CD4-positive, alpha-beta T cell (primary cell): ENCODE measurements at regions not wholly inside any gene's neighbourhood (a gene's known extent, or its start where the extent isn't known, plus 50 kb on each side); places are given as distances from the start of the nearest gene placed in this dataset.

ENCODE experiments used
- ATAC-seq: fragments of 200-7000 bp; cut with Tn5 transposase; one replicate; pipeline ENCODE4 v1.10.0; 2022; ENCODE audit warnings: mild to moderate bottlenecking; ENCODE audit not compliant: poor library complexity
- CTCF ChIA-PET: fragments of 350-600 bp; sonication (Branson Sonifier 250); formaldehyde crosslinking; loops from one replicate; lab custom pipeline; 2021; ENCODE audit warnings: antibody characterized with exemption, inconsistent platforms; lab: Charles Lee
- POLR2A ChIA-PET: fragments of 350-600 bp; sonication (Branson Sonifier 250); formaldehyde crosslinking; loops from one replicate; lab custom pipeline; 2021; ENCODE audit warnings: antibody characterized with exemption, inconsistent platforms; lab: Charles Lee
- DNase-seq, 14 experiments: peaks; one replicate each; pipeline ENCODE4 v3.0.0-alpha.2; 2013 to 2020; ENCODE audit warnings: mixed read lengths in 2 of 14
- H3K27ac ChIP-seq, 2 donors: one replicate each; pipeline versions ENCODE4 v1.5.1 to v1.7.0; 2013; ENCODE audit warnings: low read length in 2 of 2, low read depth in 1 of 2, mild to moderate bottlenecking in 1 of 2
- H3K27me3 ChIP-seq, 2 experiments: 1 replicate in 1 of 2; 2 replicates in 1 of 2; pipeline versions ENCODE4 v1.6.1 to v1.7.0; 2013; ENCODE audit warnings: low read length in 2 of 2, control low read depth in 1 of 2, mild to moderate bottlenecking in 1 of 2, moderate library complexity in 1 of 2; ENCODE audit not compliant: insufficient read depth in 2 of 2, control insufficient read depth in 1 of 2
- H3K36me3 ChIP-seq: one replicate; pipeline ENCODE4 v1.6.1; 2013; ENCODE audit warnings: low read length, control low read depth; ENCODE audit not compliant: insufficient read depth
- H3K4me1 ChIP-seq: one replicate; pipeline ENCODE4 v1.6.1; 2013; ENCODE audit warnings: low read length, control low read depth; ENCODE audit not compliant: insufficient read depth
- H3K4me3 ChIP-seq: one replicate; pipeline ENCODE4 v1.5.1; 2013; ENCODE audit warnings: mild to moderate bottlenecking, low read length, moderate library complexity
- H3K9me3 ChIP-seq, 2 experiments: 1 replicate in 1 of 2; 2 replicates in 1 of 2; pipeline versions ENCODE4 v1.6.1 to v1.7.0; 2013; ENCODE audit warnings: low read length in 2 of 2, mild to moderate bottlenecking in 2 of 2, control low read depth in 1 of 2, moderate library complexity in 1 of 2; ENCODE audit not compliant: control insufficient read depth in 1 of 2, insufficient read depth in 1 of 2
- H3K27ac Mint-ChIP-seq: one replicate; pipeline ENCODE4 v1.8.0; 2020; ENCODE audit warnings: mixed read lengths
- H3K27me3 Mint-ChIP-seq: one replicate; pipeline ENCODE4 v1.8.0; 2021; ENCODE audit warnings: mixed read lengths
- H3K36me3 Mint-ChIP-seq: one replicate; pipeline ENCODE4 v1.8.0; 2021; ENCODE audit warnings: low read depth, mixed read lengths
- H3K4me1 Mint-ChIP-seq: one replicate; pipeline ENCODE4 v1.8.0; 2021; ENCODE audit warnings: low read depth, mixed read lengths
- H3K4me3 Mint-ChIP-seq: one replicate; pipeline ENCODE4 v1.8.0; 2020; ENCODE audit warnings: mild to moderate bottlenecking, mixed read lengths
- H3K9me3 Mint-ChIP-seq: one replicate; pipeline ENCODE4 v1.8.0; 2020; ENCODE audit warnings: mixed read lengths
- intact Hi-C, 2 experiments: fragments of 100-400 bp; cut with DNase I in 1 of 2; cut with micrococcal nuclease in 1 of 2; formaldehyde crosslinking; loops; one replicate each; pipeline versions ENCODE4 v1.15.1 to v1.9.0; 2023 to 2025; cut with DNase I, micrococcal nuclease
- TF ChIP-seq, protein P1 (sequence below): fragments of 200-600 bp; IDR thresholded peaks from one replicate; pipeline ENCODE4 v1.8.0; 2022; ENCODE audit warnings: antibody characterized with exemption, mild to moderate bottlenecking

- Histone ChIP-seq H3K36me3 (no peaks in the 10 kb centered on the region), H3K9me3 (peaks cover 0 to 4% of the 10 kb centered on the region in 2 experiments), H3K27me3 (no peaks in the 10 kb centered on the region), H3K4me1 (peaks cover 8% of the 10 kb centered on the region), H3K4me3 (no peak overlapping the region), H3K27ac (no peak overlapping the region)
- ATAC-seq, result no peak
- Mint-ChIP-seq H3K4me1 (peaks cover 24% of the 10 kb centered on the region), H3K27me3 (no peaks in the 10 kb centered on the region), H3K4me3 (no peak overlapping the region), H3K27ac (no peak overlapping the region), H3K36me3 (no peaks in the 10 kb centered on the region), H3K9me3 (peaks cover 6% of the 10 kb centered on the region)
- POLR2A ChIA-PET, result no interaction called here
- intact Hi-C loops, result no loop called here
- no peak for DNase-seq
- CTCF ChIA-PET, result interaction anchor here (1.1 kb wide), 1 partner anchor 8 kb away, joined by 3 read pairs; no protein-coding TSS in a partner anchor
- TF ChIP-seq, protein P1, sequence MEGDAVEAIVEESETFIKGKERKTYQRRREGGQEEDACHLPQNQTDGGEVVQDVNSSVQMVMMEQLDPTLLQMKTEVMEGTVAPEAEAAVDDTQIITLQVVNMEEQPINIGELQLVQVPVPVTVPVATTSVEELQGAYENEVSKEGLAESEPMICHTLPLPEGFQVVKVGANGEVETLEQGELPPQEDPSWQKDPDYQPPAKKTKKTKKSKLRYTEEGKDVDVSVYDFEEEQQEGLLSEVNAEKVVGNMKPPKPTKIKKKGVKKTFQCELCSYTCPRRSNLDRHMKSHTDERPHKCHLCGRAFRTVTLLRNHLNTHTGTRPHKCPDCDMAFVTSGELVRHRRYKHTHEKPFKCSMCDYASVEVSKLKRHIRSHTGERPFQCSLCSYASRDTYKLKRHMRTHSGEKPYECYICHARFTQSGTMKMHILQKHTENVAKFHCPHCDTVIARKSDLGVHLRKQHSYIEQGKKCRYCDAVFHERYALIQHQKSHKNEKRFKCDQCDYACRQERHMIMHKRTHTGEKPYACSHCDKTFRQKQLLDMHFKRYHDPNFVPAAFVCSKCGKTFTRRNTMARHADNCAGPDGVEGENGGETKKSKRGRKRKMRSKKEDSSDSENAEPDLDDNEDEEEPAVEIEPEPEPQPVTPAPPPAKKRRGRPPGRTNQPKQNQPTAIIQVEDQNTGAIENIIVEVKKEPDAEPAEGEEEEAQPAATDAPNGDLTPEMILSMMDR, result no peak
These were observed 55.4 kb upstream of the SIRPG start for GRCh38 chr20:1712634-1713624.

- CTCF ChIA-PET, result no interaction called here
- ATAC-seq (no peak), DNase-seq (no peak)
- POLR2A ChIA-PET, result interaction anchor here (0.6 kb wide), 1 partner anchor 57 kb away, joined by 3 read pairs; no protein-coding TSS in a partner anchor
- H3K9me3 Mint-ChIP-seq, result peaks cover 6% of the 10 kb centered on the region
- H3K4me1 Mint-ChIP-seq, result peaks cover 32% of the 10 kb centered on the region
- H3K36me3 ChIP-seq, result no peaks in the 10 kb centered on the region
- intact Hi-C loops, result no loop called here
- H3K9me3 ChIP-seq, result peaks cover 0 to 4% of the 10 kb centered on the region in 2 experiments
- H3K27ac Mint-ChIP-seq, result no peak overlapping the region
- no peak overlapping the region for H3K4me3 Mint-ChIP-seq
- no peak overlapping the region for H3K27ac ChIP-seq
- TF ChIP-seq, protein P1, result no peak
- no peaks in the 10 kb centered on the region for H3K36me3 Mint-ChIP-seq
- no peaks in the 10 kb centered on the region for H3K27me3 Mint-ChIP-seq
- no peak overlapping the region for H3K4me3 ChIP-seq
- H3K4me1 ChIP-seq, result peaks cover 14% of the 10 kb centered on the region
- H3K27me3 ChIP-seq, result no peaks in the 10 kb centered on the region
These were observed 54.4 kb upstream of the SIRPG start for GRCh38 chr20:1711826-1712601.

GRCh38 chr20:1711266-1711665, 53.7 kb upstream of the SIRPG start:
- Mint-ChIP-seq H3K4me3 (no peak overlapping the region), H3K9me3 (peaks cover 6% of the 10 kb centered on the region), H3K36me3 (no peaks in the 10 kb centered on the region), H3K27ac (no peak overlapping the region), H3K4me1 (peaks cover 33% of the 10 kb centered on the region), H3K27me3 (no peaks in the 10 kb centered on the region)
- Histone ChIP-seq H3K27me3 (no peaks in the 10 kb centered on the region), H3K27ac (no peak overlapping the region), H3K36me3 (no peaks in the 10 kb centered on the region), H3K9me3 (peaks cover 0 to 4% of the 10 kb centered on the region in 2 experiments), H3K4me1 (peaks cover 14% of the 10 kb centered on the region), H3K4me3 (no peak overlapping the region)
- ATAC-seq (no peak), DNase-seq (no peak)
- TF ChIP-seq, protein P1, result no peak
- POLR2A ChIA-PET, result no interaction called here
- CTCF ChIA-PET, result no interaction called here
- intact Hi-C loops, result no loop called here
